Stimulated activated CD4-positive, alpha-beta T cell treated with anti-CD3 and anti-CD28 coated beads, TNF-alpha, amount 100 ng/mL, for 48 hours (primary cell): ENCODE measurements at regions not wholly inside any gene's neighbourhood (a gene's known extent, or its start where the extent isn't known, plus 50 kb on each side); places are given as distances from the start of the nearest gene placed in this dataset.

Source experiments
- DNase-seq, 3 donors: peaks; one replicate each; pipeline ENCODE4 v3.0.0-alpha.2; 2020; ENCODE audit warnings: low read depth in 3 of 3

DNA sequence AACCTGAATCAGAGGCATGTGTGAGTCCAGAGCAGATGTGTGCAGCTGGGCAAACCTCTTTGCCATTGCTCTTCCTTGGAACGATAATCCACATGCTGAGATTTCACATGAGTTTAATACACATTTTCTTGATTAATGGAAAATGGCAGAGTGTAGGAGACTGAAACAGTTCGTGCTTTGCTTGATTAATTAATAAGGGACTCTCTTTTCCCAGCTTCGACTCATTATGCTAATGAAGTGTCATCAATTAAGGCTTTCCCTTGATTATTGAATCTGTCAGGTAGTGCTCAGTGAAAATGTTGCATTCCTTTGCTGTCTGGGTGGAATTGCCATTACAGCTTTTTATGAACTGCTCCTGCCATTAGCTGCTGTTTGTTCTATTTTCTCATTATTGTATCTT, 487.7 kb upstream of the NOVA1 start:
- no peak for DNase-seq

GRCh38 chr14:27090716-27091115, 492.9 kb upstream of the NOVA1 start:
- no peak for DNase-seq

- DNase-seq, result no peak
Measured at GRCh38 chr14:27091973-27092372, 494.1 kb upstream of the NOVA1 start.

- DNase-seq, result no peak
Measured at GRCh38 chr14:27096091-27096490, 498.3 kb upstream of the NOVA1 start.

DNA sequence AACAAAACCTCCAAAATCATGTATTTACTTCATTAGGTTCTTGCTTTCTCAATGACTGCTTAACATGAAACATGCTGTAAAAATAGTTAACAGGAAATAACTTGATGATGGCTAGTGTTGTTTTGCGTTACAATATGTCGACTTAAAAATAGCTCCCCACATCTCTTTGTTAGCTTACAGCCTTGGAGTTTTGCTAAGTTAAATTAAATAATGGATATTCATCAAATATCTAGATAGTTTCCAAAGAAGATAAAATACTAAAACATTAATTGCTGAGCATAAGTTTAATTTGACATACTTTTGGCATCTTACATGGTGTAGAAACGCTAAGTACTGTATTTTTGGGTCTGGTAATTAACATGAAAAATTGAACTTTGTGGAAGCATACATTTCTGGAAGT, 500.6 kb upstream of the NOVA1 start:
- no peak for DNase-seq

GRCh38 chr14:27114180-27114579, 516.3 kb upstream of the NOVA1 start:
- DNase-seq, result no peak

DNA sequence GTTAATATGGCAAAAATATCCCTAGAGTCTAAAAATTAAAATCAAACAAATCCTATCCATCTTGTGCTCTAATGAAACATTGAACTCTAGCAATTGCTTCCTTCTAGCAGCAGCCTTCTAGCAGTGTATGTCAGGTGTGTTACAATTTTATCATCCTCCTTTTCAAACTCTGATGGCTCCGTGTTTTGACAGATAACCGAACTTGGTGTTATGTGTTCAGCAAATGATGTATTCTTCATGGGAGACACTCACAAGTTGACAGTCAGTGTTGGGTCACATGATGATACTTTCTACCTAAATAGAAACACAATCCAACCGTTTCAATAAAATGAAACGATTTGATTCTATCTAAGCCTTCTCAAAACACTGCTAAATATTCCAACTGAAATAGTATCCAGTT, 525.3 kb upstream of the NOVA1 start:
- no peak for DNase-seq

- DNase-seq, result no peak
Measured at GRCh38 chr14:27127838-27128237, 530.0 kb upstream of the NOVA1 start.

DNA sequence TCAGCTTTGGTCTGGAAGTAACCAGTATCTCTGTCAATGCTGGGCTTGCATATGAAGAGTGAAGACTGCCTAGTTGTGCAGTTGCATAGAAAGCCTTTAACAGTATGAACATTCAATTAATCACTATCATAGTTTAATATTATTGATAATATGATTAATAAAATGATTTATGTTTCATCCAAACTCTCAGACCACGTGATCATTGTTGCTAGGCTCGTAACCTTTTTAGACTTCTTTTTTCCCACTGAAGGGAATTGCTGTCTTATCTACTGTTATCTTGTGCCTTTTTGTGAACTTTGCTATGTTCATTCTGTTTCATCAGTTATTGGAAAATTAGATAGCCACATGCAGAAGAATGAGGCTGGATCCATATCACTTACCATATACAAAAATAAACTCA, 536.4 kb upstream of the NOVA1 start:
- no peak for DNase-seq

GRCh38 chr14:27145170-27145569, 547.3 kb upstream of the NOVA1 start:
- no peak for DNase-seq

DNA sequence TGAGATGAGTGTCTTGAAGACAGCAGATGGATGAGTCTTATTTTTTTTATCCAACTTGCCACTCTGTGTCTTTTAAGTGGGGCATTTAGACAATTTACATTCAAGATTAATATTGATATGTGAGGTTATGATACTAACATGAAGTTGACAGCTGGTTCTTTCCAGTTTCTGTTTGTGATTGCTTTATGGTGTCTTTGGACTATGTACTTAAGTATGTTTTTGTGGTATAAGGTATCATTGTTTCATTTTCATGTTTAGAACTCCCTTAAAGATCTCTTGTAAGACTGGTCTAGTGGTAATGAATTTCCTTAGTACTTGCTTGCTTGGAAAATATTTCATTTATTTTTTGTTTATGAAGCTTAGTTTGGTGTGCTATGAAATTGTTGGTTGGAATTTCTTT, 550.3 kb upstream of the NOVA1 start:
- no peak for DNase-seq

GRCh38 chr14:27164139-27164538, 566.3 kb upstream of the NOVA1 start:
- DNase-seq, result no peak

DNA sequence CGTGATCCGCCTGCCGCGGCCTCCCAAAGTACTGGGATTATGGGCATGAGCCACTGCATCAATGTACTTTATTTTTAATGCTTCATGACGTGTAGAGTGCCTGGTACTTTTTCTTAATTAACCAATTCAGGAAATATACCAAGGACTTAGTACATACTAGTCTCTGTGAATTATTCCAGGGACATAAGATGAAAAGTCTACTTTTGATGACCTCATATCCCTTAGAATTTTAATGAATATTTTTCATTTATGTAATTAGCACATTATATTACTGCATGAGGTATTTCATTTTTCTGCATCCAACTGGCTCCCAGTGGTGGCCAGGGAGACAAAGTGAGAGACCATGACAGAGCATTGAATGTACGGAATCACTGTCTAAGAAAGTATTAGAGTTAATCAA, 577.7 kb upstream of the NOVA1 start:
- DNase-seq, result no peak

- no peak for DNase-seq
Measured at GRCh38 chr14:27181333-27181732, 583.5 kb upstream of the NOVA1 start.

DNA sequence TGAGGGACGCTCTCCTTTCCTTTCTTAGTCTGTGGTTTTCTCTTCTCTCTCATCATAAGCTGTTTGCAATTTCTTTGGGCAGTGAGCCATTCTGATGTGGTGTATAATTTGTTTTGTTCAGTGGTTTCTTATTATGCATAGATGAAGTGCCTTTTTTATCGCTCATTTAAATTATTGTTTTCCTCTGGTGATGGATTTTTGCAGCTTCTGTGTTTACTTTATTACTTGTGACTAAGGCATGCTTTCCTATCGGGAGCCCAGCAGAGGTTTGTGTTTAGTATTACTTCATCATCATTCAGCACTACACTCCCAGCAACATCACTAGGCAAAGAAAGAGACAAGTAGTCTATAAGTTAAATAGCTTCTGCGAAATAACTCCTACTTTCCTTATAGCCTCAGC, 586.6 kb upstream of the NOVA1 start:
- no peak for DNase-seq

GRCh38 chr14:27186048-27186447, 588.2 kb upstream of the NOVA1 start:
- no peak for DNase-seq

- DNase-seq, result no peak
Measured at GRCh38 chr14:27187136-27187535, 589.3 kb upstream of the NOVA1 start.

DNA sequence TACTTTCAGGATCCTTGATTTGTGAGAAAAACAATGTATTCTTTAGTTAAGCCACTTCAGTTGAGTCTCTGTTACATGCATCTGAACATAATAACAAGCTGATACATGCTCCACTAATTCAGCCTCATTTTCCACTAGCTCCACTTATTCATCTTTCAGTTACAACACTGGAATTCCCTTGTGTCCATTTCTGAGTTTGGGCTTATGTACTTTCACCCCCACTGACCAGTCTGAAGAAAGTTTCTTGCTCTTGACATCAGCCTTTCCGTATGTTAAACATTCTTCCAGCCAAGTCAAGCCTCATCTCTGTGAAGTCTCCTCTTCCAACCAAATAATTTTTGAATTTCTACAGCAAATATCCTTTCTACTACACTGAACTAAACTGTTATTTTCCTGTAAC, 592.5 kb upstream of the NOVA1 start:
- no peak for DNase-seq

- DNase-seq, result no peak
Measured at GRCh38 chr14:27199272-27199671, 601.4 kb upstream of the NOVA1 start.

- no peak for DNase-seq
Measured at GRCh38 chr14:27205036-27205435, 607.2 kb upstream of the NOVA1 start.

DNA sequence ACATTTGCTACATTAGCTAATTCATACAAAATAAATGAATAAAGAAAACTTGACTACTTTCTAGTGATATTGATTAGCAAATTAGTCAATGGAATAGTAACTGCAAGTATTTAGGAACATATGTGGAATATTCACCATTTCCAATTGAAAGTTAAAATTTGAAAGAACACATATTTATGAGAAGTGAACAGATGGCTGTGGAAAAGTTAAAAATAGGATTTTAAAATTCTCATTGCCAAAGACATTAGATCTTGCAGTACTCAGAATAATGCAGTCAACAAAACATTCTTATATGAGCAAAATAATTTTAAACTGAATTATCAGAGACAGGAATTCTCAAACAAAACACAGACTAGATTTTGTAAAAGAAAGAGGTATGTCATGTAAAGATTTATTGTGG, 613.9 kb upstream of the NOVA1 start:
- DNase-seq, result no peak

DNA sequence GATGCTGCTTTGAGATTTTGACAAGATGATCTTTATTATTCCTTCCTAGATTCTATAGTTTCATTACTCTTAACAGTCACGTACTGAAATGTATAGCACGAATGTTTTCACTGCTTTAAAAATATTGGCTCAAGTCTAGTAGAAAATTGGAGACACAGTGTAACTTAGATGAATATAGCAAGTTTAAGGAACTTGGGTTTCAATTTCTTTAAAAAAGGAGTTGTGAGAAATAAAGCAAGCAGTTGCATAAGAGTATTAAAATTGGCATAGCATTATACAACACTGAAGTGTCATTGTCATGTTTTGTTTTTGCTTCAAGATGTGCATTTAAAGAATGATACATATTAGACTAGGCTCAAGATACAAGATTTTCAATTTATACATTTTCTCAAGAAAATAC, 624.8 kb upstream of the NOVA1 start:
- no peak for DNase-seq

GRCh38 chr14:27223906-27224305, 626.1 kb upstream of the NOVA1 start:
- DNase-seq, result no peak

DNA sequence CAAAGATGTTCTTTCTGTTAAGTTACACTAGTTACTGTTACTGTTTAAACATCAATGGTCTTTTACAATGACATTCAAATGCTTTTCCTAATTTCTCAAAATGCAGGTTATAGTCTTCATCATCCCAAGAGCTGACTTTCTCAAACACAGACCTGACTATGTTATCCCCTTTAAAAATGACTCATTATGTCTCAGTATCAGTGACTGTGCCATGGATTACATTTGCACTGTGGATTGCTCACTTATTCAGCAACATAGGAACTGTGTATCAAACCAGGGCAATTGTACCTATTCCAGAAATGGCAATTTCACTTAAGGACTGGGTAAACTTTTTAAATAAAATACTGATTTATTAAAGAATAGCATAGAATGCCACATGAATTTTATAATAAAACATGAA, 630.2 kb upstream of the NOVA1 start:
- no peak for DNase-seq

- DNase-seq, result no peak
Measured at GRCh38 chr14:27234331-27234730, 636.5 kb upstream of the NOVA1 start.
